Muscle layer of duodenum (tissue), 2 donors: ENCODE measurements at regions not wholly inside any gene's neighbourhood (a gene's known extent, or its start where the extent isn't known, plus 50 kb on each side); places are given as distances from the start of the nearest gene placed in this dataset.

Source experiments
- H3K27ac ChIP-seq: one replicate; pipeline ENCODE4 v1.7.0; 2013; ENCODE audit warnings: mild to moderate bottlenecking, low read length
- H3K27me3 ChIP-seq: one replicate; pipeline ENCODE4 v1.7.0; 2013; ENCODE audit warnings: low read depth, mild to moderate bottlenecking, control low read depth, low read length
- H3K36me3 ChIP-seq, 2 donors: one replicate each; pipeline ENCODE4 v1.7.0; 2013; ENCODE audit warnings: low read length in 2 of 2, control low read depth in 1 of 2, mild to moderate bottlenecking in 1 of 2; ENCODE audit not compliant: insufficient read depth in 2 of 2, control insufficient read depth in 1 of 2
- H3K4me1 ChIP-seq, 2 donors: one replicate each; pipeline ENCODE4 v1.7.0; 2013; ENCODE audit warnings: low read length in 2 of 2, mild to moderate bottlenecking in 2 of 2, control low read depth in 1 of 2, moderate library complexity in 1 of 2; ENCODE audit not compliant: insufficient read depth in 2 of 2, control insufficient read depth in 1 of 2
- H3K4me3 ChIP-seq, 2 donors: one replicate each; pipeline ENCODE4 v1.7.0; 2013; ENCODE audit warnings: low read length in 2 of 2, low read depth in 1 of 2, mild to moderate bottlenecking in 1 of 2
- H3K9me3 ChIP-seq, 2 donors: one replicate each; pipeline ENCODE4 v1.7.0; 2013; ENCODE audit warnings: low read length in 2 of 2, control low read depth in 1 of 2, mild to moderate bottlenecking in 1 of 2; ENCODE audit not compliant: control insufficient read depth in 1 of 2
- donor health status: healthy.

DNA sequence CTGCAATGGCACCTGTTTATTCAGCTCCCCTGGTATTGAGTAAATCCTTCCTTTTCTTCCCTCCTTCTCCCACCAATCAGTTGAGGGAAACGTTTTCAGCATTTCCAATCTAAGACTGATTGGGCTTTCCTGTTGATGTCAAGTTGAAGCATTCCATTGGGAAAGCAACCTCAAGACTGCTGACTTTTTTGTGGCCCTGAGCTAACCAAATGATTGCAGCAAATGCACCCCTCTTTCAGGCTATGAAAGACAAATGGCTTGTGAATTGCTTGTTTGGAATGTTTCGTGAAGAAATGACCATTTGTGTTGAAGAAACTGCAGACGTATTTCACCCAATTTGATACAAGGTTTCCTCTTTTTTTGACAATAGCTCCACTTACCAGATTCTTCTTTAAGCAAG, 303.5 kb downstream of the EPHA4 start:
- Histone ChIP-seq H3K27me3 (no peaks in the 10 kb centered on the region), H3K4me1 (no peaks in the 10 kb centered on the region), H3K36me3 (no peaks in the 10 kb centered on the region), H3K4me3 (no peak overlapping the region), H3K27ac (no peak overlapping the region), H3K9me3 (no peaks in the 10 kb centered on the region)

DNA sequence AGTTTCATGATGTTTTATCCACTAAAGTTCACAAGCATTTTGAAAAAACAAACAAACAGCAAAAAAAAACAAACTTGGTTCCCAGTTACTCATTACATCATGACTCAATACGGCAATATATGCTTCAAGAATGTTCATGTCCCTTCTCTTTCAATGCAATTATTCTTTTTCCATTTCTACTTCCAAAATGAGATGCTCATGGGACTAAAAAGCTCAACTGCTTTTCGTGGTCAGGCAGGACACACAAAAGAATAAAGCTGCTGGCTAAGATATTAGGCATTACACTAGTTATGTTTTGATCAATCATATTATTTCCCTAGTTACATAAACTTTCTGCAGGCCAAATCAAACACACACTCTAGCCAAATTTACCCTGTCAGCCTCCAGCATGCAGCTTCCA, 301.3 kb downstream of the EPHA4 start:
- Histone ChIP-seq H3K27ac (no peak overlapping the region), H3K4me3 (no peak overlapping the region)

DNA sequence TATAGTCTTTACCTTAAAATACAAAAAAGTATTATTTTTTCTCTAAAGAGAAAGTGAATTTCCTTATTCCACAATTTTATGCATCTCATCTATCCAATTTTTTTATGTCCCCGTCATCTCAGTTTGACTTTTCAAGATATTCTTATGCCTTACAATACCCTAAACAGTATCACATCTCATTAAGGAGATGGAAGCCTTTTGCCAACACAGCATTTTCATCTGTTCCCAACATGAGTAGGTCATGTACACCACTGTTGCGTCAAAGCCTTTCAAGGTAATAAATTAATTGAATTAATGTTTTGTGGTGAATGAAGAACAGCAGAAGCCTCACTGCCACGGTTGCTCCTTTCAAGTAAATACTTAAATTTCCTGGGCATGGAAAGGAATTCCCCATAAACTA, 299.4 kb downstream of the EPHA4 start:
- no peaks in the 10 kb centered on the region for H3K9me3 ChIP-seq
- no peaks in the 10 kb centered on the region for H3K36me3 ChIP-seq
- H3K4me1 ChIP-seq = no peaks in the 10 kb centered on the region
- no peak overlapping the region for H3K27ac ChIP-seq
- H3K27me3 ChIP-seq = no peaks in the 10 kb centered on the region
- H3K4me3 ChIP-seq = no peak overlapping the region

More for the DNA sequence above, 301.3 kb downstream of the EPHA4 start:
- H3K36me3 ChIP-seq = no peaks in the 10 kb centered on the region
- no peaks in the 10 kb centered on the region for H3K9me3 ChIP-seq
- H3K4me1 ChIP-seq = no peaks in the 10 kb centered on the region
- H3K27me3 ChIP-seq = no peaks in the 10 kb centered on the region

DNA sequence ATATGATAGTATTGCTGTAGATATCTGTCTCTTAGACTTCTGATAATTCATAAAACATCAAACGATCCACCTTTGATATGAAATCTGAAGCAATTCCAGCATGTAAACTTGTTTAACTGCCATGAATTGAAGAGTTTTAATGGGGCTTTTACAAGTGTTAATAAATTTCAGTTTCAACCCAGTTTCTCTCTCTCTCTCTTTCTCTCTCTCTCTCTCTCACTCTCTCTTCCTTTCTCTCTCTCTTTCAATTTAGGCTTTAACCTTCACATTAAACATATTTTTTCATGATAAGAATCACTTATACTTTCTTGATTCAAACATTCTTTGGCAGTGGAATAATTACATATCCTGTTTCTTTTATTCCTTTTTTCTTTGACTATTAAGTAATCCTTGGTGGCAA, 296.1 kb downstream of the EPHA4 start:
- no peak overlapping the region for H3K27ac ChIP-seq
- no peaks in the 10 kb centered on the region for H3K4me1 ChIP-seq
- no peaks in the 10 kb centered on the region for H3K27me3 ChIP-seq
- H3K9me3 ChIP-seq = no peaks in the 10 kb centered on the region
- no peaks in the 10 kb centered on the region for H3K36me3 ChIP-seq
- H3K4me3 ChIP-seq = no peak overlapping the region

DNA sequence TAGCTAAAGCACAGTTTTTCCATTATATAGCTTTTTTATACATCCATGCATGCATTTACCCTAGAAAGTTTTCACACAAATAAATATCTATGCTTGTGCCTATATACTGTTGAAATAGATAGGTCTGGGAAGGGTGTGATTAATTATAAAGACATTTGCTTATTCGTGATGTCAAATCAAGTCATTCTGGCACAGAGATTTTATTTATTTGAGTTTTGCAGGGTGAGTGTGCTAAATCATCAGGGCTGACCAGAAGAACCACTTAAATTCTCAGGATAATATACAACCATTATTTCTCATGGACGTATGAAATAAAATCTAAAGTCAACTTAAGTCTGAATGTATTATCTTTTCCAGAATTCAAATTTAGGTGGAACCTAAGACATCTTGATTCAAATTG, 295.5 kb downstream of the EPHA4 start:
- H3K36me3 ChIP-seq = no peaks in the 10 kb centered on the region
- H3K27ac ChIP-seq = no peak overlapping the region
- H3K27me3 ChIP-seq = no peaks in the 10 kb centered on the region
- no peak overlapping the region for H3K4me3 ChIP-seq
- H3K9me3 ChIP-seq = no peaks in the 10 kb centered on the region
- H3K4me1 ChIP-seq = no peaks in the 10 kb centered on the region

DNA sequence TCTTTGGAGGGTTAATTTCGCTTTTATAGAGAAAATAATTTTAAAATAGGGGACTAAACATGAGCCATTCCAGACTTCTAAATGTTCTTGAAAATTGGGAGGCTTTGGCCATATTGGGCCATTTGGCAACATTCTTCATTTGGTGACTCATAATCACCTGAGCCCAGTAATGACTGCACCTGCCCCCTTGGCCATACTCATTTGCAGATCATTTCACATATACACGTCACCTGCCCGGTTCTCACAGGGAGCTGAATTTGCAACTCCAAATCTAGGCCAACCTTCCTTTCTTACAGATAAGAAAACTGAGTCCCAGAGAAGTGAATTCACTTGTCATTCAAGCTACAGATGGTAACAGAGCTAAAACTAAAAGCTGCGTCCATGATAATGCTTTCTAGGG, 289.7 kb downstream of the EPHA4 start:
- H3K36me3 ChIP-seq = no peaks in the 10 kb centered on the region
- H3K9me3 ChIP-seq = no peaks in the 10 kb centered on the region
- H3K4me1 ChIP-seq = no peaks in the 10 kb centered on the region
- H3K27me3 ChIP-seq = no peaks in the 10 kb centered on the region
- no peak overlapping the region for H3K27ac ChIP-seq
- no peak overlapping the region for H3K4me3 ChIP-seq

DNA sequence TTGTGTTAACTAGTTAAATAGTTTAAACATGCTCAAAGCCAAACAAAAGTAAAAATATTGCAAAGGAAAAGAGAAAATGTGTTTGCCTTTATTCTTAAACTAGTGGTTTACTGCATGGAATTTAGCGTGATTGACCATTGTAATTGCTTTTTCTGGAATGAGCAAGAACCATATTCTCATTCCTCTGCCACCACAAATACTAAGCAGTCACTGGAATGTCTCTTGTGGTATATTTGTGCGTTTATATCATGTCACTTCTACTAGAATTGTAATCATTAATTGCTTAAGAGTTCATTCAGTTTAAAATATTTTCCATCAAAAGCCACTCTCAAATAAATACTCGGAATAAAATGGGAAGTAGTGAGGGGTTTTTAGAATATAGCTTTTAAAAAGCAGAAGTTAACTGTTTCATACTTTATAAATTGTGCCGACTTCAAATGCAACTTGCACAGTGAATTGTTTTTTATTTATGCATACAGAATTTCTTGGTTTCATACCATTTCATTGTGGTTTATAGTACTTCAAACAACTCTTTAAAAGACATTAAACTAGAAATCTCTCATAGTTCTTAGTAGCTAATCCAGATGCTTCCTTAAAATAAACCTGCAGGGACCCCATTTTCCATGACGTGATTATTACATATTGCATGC, 288.1 kb downstream of the EPHA4 start:
- H3K4me1 ChIP-seq = no peaks in the 10 kb centered on the region
- H3K27me3 ChIP-seq = no peaks in the 10 kb centered on the region
- no peaks in the 10 kb centered on the region for H3K9me3 ChIP-seq
- H3K36me3 ChIP-seq = no peaks in the 10 kb centered on the region
- no peak overlapping the region for H3K4me3 ChIP-seq
- no peak overlapping the region for H3K27ac ChIP-seq

DNA sequence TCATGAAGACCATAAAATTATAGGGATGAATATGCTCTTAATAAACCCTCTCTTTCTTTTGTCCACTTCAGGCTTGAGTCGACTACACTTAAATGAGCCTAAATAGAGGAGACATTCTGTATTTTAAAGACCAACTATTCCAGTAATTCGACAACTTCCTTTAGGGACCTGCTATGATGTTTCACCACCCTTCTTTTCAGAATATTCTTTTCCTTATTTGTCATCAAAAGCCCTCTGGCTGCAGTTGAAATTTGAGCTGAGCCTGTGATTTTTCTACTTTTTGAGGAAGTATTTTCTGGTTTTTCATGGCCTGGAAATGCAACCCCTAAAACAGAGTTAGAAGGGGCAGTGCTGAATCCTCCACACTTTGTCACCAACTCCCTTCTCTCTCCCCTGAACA, 287.0 kb downstream of the EPHA4 start:
- no peaks in the 10 kb centered on the region for H3K36me3 ChIP-seq
- H3K27ac ChIP-seq = no peak overlapping the region
- no peaks in the 10 kb centered on the region for H3K9me3 ChIP-seq
- no peak overlapping the region for H3K4me3 ChIP-seq
- no peaks in the 10 kb centered on the region for H3K4me1 ChIP-seq
- no peaks in the 10 kb centered on the region for H3K27me3 ChIP-seq

DNA sequence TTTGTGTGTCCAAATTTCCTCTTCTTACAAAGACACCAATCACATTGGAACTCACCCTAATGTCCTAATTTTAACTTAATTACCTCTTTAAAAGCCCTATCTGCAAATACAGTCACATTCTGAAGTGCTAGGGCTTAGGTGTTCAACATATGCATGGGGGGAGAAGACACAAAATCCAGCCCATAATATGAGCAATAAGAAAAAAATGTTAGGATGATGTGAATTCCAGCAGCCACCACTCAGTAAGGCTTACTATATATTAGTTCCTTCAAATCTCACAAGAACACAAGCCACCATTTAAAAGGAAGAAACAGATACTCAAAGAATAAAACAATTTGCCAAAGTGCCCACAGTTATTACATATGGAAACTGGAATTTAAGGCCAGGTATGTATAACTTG, 285.7 kb downstream of the EPHA4 start:
- H3K9me3 ChIP-seq = no peaks in the 10 kb centered on the region
- H3K4me1 ChIP-seq = no peaks in the 10 kb centered on the region
- H3K36me3 ChIP-seq = no peaks in the 10 kb centered on the region
- no peaks in the 10 kb centered on the region for H3K27me3 ChIP-seq
- no peak overlapping the region for H3K4me3 ChIP-seq
- no peak overlapping the region for H3K27ac ChIP-seq

DNA sequence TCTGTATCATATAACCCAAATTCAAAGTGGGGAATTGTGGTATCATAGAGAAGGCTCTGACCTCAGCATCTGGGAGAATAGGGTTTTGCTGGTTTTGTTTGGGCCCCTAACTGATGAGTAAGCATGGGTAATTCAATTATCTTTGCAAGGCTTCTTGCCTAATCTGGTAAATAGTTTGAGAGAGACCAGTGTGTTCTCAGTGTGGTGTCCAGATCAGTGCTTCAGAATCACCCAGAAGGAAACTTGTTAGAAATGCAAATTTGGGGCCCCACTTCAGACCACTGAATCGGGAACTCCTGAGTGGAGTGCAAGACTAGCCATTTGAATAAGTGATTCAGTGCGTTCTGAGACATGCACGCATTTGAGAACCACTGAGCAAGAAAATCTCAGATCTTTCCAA, 282.7 kb downstream of the EPHA4 start:
- Histone ChIP-seq H3K36me3 (no peaks in the 10 kb centered on the region), H3K9me3 (no peaks in the 10 kb centered on the region), H3K27ac (no peak overlapping the region), H3K4me1 (no peaks in the 10 kb centered on the region), H3K4me3 (no peak overlapping the region), H3K27me3 (no peaks in the 10 kb centered on the region)

DNA sequence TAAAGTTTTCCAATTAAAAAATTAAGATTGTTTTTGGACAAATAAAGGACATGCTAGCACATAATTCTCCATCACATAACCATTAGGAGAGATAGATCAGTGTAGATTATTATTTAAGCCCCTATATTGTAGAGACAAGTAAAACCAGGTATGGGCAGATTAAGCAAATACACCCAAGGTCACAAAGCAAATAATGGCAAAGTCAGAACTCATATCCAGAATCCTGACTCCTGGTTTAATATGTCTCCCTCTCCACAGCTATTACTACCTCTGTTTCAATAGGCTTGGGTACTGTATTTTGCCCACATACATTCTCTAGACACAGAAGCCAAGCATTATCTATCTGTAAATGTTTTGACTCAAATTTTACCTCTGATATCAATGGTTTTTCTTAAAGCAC, 282.3 kb downstream of the EPHA4 start:
- H3K4me3 ChIP-seq = no peak overlapping the region
- H3K27ac ChIP-seq = no peak overlapping the region
- H3K36me3 ChIP-seq = no peaks in the 10 kb centered on the region
- no peaks in the 10 kb centered on the region for H3K9me3 ChIP-seq
- H3K27me3 ChIP-seq = no peaks in the 10 kb centered on the region
- no peaks in the 10 kb centered on the region for H3K4me1 ChIP-seq

DNA sequence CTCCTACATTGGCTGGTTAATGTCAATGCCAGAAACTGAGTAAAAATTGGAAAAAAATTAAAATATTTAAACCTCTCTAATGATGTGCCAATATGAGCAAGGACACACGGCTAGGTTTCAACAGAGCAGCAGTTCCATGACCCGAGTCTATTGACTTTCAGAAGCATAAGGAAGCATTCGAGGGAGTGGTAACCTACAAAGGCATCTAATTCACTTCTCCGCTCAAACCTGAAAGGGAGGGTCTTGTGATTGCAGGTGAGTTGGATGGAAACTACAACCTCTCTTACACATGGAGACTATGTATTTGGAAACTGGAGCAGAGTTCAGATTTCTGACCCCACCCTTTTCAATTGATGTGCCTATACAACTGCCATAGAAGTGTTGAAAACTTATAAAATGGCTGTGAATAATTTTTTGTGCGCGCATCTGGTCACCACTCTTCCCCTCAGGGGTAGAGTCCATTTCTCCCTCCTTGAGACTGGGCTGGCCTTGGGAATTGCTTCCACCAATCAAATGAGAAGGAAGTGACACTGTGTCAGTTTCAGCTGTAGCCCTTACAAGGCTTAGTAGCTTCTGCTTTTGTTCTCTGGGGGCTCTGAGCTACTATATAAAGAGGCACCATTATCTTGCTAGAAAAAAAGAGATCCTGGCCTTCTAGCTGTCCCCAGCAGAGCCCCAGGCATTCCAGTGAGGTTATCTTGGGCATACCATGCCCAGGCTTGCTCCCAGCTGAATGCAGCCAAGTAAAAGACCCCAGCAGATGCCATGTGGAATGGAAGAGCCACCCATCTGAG, 278.0 kb downstream of the EPHA4 start:
- H3K4me3 ChIP-seq = no peak overlapping the region
- H3K9me3 ChIP-seq = no peaks in the 10 kb centered on the region
- H3K27me3 ChIP-seq = no peaks in the 10 kb centered on the region
- H3K4me1 ChIP-seq = no peaks in the 10 kb centered on the region
- H3K36me3 ChIP-seq = no peaks in the 10 kb centered on the region
- no peak overlapping the region for H3K27ac ChIP-seq
